Activated gamma-delta T cell treated with anti-CD3 and anti-CD28 coated beads, Interleukin-2, amount 50 U/mL, for 16 hours (primary cell): ENCODE measurements at regions not wholly inside any gene's neighbourhood (a gene's known extent, or its start where the extent isn't known, plus 50 kb on each side); places are given as distances from the start of the nearest gene placed in this dataset.

Experiments used
- DNase-seq: peaks from one replicate; pipeline ENCODE4 v3.0.0-alpha.2; 2020; ENCODE audit warnings: low read depth

- no peak for DNase-seq
These were observed 254.8 kb downstream of the SEC14L1 start for GRCh38 chr17:77395501-77396048.

GRCh38 chr17:77396610-77397009 lies 255.8 kb downstream of the SEC14L1 start:
- no peak for DNase-seq

- no peak for DNase-seq
These were observed 257.5 kb downstream of the SEC14L1 start for GRCh38 chr17:77398274-77398673.

- no peak for DNase-seq
These were observed 258.7 kb downstream of the SEC14L1 start for GRCh38 chr17:77399319-77399957.

- DNase-seq, result peak; percentile 69
These were observed 259.7 kb downstream of the SEC14L1 start for GRCh38 chr17:77400445-77400870.

GRCh38 chr17:77402159-77402731 lies 261.5 kb downstream of the SEC14L1 start:
- no peak for DNase-seq

GRCh38 chr17:77403854-77404253 lies 263.1 kb downstream of the SEC14L1 start:
- DNase-seq, result no peak

- peak; percentile 83 for DNase-seq
These were observed 264.2 kb downstream of the SEC14L1 start for GRCh38 chr17:77404812-77405581.

- DNase-seq, result no peak
These were observed 265.3 kb downstream of the SEC14L1 start for GRCh38 chr17:77405867-77406732.

GRCh38 chr17:77407321-77408277 lies 266.8 kb downstream of the SEC14L1 start:
- no peak for DNase-seq

GRCh38 chr17:77408284-77408683 lies 267.5 kb downstream of the SEC14L1 start:
- no peak for DNase-seq

- no peak for DNase-seq
These were observed 268.8 kb downstream of the SEC14L1 start for GRCh38 chr17:77409282-77410161.

- no peak for DNase-seq
These were observed 269.7 kb downstream of the SEC14L1 start for GRCh38 chr17:77410470-77410869.

- no peak for DNase-seq
These were observed 274.1 kb downstream of the SEC14L1 start for GRCh38 chr17:77414811-77415400.

GRCh38 chr17:77416105-77416713 lies 275.4 kb downstream of the SEC14L1 start:
- DNase-seq, result no peak

GRCh38 chr17:77417575-77417974 lies 276.8 kb downstream of the SEC14L1 start:
- no peak for DNase-seq

- no peak for DNase-seq
These were observed 277.8 kb downstream of the SEC14L1 start for GRCh38 chr17:77418609-77419008.

GRCh38 chr17:77419095-77419494 lies 278.3 kb downstream of the SEC14L1 start:
- DNase-seq, result no peak

- no peak for DNase-seq
These were observed 278.9 kb downstream of the SEC14L1 start for GRCh38 chr17:77419547-77420094.
